NCI-H345 (cell line): ENCODE measurements at regions not wholly inside any gene's neighbourhood (a gene's known extent, or its start where the extent isn't known, plus 50 kb on each side); places are given as distances from the start of the nearest gene placed in this dataset.
"Not testable (repeated sequence)": the region's sequence is repeated elsewhere in the genome, so short reads cannot be mapped to it uniquely, and the experiment has no call there.

ENCODE experiments used
- DNase-seq: peaks from one replicate; lab custom pipeline; 2025; lab: John Stamatoyannopoulos, UW

DNA sequence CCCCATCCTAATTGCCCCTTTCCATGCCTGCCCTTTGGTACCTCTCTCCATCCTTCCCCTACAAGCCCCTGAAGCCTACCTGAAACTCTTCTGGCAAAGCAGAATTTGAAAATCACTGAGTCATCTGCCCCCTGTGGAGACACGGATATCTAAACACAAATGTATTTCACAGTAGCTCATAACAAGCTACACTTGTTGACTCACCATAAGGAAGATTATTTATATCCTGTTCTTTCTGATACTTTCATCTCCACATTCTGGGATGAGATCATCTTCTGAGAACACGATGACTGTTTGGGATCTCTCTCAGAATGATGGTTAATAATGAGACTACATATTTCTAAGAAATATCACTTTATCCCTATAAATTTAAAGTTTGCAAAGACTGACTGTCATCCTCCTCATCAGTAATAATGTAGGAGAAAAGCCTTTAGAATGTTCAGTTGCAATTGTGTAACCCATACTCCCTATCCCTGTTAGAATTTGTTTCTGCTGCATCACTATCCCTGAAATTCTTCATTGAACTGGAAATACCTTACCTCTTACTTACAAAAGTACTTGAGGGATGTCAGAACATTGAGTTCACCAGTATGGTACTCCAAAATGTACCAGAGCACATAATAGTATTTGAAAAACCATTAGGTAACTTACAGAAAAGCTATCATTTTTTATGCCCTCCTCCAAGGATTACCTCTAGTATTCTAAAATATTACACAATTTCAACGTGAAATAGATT lies 116.1 kb upstream of the IL12A start:
- no peak for DNase-seq

DNA sequence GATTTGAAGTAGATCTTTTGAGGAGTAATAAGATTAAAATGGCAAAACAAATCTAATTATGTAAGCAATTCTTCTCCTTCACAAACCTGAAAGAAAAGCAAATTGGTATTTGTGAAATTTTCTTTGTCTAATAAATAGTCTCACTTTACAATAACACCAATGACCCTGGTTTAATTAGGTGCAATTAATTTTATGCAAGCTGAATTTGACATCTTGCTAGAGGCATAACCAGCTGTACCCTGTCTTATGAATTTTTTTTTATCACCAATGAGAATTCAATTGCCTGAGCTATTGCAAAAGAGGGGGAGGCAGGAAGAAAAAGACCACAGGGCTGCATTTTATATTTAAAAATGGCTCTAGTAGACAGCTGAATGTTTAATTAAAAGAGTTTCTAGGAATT lies 113.5 kb upstream of the IL12A start:
- no peak for DNase-seq

DNA sequence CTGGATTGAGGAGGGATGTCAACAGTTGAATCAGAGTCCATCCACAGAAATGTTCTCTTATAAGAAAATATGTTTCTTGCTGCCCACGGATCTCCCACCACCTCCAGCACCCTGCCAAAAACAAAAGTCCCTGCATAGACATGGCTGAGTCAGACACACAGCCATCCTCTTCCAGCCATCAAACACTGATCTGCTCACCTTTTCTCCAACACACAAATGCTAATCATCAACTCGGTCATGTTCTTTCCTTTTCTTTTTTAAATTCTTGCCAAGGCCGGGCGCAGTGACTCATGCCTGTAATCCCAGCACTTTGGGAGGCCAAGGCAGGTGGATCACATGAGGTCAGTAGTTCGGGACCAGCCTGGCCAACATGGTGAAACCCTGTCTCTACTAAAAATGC lies 110.7 kb upstream of the IL12A start:
- DNase-seq: no peak

DNA sequence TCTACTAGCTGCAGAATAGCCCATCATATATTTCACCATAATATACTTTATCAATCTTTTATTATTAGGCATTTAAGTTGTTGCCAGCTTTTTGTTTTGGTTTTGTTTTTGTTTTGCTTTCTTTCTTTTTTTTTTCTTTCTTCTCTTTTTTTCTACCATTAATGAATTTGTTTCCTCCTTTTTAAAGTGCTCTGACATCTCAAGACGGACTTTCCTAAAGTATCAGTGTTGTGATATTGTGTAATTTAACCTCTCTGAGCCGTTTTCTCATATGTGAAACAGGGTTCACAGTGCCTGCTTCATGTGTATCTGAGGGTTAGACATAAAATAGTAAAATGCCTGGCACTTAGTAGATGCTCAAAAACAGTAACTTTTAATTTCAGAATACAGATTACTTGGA lies 109.5 kb upstream of the IL12A start:
- no peak for DNase-seq

DNA sequence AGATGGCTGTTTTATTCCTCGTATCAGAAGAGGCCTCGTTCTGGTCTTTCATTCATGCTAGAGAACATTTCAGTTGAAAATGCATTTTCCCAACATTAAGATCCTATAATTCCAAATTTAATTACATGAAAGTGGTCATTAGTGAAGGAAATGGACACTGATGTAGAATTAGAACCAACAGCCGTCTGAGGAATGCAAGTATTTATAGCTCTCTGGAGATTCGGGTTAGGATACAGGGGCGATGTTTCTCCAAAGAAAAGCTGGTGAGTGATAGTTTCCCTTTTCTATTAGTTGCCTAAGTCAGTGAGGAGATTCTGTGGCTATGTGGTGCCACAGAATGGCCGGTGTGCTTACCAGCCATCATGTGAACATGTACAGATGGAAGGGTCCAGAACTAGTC lies 109.0 kb upstream of the IL12A start:
- DNase-seq: no peak

DNA sequence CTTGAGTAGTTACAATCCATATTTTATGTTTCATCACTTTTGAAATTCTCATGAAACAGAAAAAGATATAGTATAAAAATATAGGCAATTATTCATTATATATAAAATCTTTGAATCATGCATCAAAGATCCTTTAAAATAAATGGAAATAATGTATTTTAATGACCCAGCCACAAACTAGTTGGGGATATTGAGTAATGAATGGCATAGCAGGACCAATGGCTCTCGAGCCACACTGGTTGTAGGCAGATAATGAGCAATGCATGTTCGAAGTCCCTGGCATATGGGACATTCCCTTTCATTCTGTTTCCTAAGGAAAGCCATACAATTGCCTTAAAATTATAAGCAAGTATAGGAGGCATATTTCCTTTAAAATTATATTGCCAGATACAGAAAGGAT lies 107.4 kb upstream of the IL12A start:
- no peak for DNase-seq

DNA sequence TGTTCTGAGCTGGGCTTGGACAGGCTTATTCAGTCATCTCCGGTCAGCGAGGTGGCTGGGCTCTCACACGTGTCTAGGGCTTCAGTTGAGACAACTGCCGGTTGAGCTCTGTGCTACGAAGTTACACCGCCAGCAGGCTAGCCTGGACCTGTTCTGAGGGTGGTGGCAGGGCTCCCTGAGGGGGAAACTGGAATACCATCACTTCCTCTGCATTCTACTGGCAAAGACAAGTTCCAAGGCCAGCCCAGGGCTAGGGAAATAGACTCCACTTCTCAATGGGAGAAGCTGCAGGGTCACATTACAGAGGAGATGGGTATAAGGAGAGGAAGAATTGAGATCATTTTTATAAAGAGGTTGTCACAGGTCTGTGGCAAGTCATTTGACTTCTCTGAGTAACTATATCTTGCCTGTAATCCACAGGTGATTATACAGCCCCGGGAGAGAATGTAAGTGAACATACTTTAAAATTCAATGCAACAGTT lies 106.8 kb upstream of the IL12A start:
- DNase-seq: no peak

DNA sequence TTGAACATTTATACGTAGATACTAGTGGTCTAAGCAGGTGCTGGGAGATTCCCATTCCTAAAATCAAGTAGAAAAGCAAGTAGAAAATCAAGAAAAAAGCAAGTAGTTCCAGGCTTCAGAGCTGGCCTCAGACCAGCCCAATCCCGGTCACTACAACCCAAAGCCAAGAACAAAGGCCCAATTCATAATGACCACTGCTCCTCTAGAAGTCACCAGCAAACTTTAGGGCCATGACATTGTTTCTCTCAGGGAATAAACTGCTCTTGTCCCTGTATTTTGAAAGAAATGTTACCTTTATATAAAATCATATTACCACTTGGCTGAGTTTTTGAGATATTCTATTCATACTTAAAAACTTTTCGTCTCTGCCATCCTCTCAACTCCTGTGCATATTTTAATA lies 106.3 kb upstream of the IL12A start:
- DNase-seq: no peak

DNA sequence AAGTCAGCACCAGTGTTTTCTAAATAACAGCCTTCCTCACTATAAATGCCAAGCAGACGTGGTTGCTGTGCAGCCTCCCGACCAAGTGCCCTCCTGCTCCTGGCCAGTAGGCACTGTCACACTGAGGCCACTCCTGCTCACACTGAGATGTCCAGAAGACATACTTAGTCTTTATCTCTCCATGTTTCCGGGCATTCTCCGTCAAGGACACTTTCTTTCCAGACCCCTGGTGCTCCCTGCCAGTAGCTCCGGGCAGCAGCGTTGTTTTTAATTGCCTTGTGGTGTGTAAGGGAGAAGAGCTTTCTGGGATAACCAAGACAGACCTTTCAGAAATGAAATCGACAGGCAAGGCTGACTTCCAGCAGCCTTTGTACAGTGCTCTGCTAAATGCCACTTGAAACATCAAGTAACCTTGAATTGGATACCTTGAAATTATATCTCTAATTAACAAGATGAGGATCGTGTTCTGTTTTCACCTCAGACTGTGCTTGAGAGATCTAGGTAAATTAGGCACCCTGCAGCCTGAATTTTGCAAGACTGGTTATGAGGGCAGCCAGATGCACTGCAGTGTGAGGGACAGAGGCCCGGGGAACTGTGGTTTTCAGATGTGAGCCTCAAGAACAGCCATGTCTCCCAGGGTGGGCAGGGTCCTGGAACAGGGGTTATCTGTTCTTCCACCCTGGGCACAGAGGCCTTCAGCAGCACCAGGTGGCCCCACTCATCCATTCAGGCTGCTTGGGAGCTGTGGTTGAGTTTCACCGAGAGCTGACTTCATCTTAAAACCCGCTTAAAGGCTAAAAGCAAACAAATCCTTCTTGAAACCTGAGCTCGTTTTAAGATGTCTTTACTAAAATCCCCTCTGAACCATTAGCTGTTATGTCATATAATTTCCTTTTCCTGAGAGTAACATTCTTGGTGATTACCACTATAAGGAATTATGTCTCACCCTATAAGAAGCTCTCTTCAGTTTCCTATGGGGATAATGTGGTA lies 105.5 kb upstream of the IL12A start:
- peak; percentile 20 for DNase-seq

DNA sequence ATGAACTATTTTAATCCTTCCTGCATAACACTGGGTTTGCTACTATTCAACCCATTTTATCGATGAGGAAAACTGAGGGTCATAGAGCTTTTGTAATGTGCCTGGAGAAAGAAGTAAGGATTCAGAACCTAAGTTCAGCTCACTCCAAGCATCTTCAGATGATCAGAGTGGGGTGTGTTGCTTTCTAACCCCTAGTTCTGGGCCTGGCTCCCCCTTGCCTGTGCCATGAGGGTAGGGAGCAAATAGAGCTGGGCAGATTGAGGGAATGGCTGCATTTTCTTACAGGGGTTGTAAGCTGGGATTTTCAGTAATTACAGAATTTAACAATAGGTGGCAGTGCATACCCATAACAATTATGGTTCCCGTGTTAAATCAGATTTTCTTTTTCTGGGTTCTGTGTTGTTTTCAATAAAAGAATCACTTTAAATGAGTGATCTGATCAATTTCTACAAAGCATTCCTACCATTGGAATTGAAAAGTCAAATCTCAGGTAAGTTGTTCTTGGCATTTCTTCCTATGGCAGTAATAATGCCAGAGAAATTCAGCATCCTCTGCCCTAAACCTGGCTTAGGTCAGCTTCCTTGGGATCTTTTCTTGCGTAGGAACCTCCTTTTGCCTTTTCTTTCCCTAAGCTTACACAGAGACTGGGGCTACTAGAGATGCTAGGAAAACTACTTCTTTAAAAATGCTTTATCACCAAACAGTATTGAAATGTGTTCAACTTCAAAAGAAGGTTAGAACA lies 103.8 kb upstream of the IL12A start:
- no peak for DNase-seq

DNA sequence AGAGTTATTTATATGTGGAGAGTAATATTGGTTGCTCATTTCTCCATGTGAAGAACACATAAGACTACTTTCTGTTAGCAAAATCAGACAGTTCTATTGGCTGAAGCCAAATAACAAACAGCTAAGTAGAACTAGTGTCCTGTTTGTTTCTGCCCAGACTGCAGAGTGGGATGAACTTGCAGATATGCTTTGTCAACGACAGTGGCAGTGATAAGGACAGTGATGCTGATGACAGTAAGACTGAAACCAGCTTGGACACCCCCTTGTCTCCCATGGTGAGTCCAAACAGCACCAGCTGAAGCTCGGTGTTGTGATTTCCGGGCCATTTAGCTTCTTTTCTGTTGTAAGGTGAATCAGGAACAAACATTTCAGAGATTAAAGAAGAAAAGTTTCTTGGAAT lies 102.6 kb upstream of the IL12A start:
- DNase-seq: no peak

DNA sequence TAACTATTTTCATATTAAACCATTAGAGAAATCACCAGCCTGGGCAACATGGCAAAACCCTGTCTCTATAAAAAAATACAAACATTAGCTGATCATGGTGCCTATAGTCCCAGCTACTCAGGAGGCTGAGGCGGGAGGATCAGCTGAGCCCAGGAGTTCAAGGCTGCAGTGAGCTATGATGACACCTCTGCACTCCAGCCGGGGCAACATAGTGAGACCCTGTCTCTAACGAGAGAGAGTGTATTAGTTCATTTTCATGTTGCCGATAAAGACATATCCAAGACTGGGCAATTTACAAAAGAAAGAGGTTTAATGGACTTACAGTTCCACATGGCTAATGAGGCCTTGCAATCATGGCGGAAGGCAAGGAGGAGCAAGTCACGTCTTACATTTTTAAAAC lies 102.1 kb upstream of the IL12A start:
- not testable (repeated sequence) for DNase-seq

DNA sequence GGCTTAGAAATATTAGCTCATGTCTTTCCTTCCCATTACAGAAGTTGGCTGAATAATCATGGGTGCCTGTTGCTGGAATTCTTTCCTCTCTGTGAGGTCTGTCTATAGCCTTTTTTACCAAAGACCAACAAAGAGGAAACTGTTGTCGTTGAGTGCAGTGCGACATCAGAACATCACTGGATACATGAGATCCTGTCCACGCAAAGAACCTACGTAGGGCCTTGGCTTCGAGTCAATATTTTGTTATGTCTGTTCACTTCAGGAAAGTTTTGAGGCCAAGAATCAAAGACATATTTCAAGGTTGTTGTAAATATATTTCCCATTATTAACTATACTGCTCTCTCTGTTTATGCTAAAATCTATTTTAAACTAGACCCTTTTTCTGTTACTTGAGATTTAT lies 101.5 kb upstream of the IL12A start:
- DNase-seq: no peak

DNA sequence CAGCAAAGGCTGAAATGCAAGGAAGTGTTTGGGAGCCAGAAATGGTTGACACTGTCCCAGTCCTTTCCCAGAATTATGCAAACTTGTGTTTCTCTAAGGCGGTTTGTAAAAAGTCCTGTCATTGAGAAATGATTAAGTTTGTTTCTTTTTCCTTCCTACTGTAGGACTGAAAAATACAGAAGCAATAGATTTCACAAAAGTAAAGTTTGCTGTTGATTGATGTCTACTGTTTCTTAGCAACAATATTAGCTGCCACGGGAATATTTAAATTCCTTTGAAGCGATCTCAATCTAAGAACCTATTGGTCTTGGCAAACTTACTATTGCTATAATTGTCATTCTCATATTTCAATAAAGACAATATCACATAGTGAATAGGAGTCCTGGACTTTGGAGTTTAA lies 100.7 kb upstream of the IL12A start:
- DNase-seq: no peak

DNA sequence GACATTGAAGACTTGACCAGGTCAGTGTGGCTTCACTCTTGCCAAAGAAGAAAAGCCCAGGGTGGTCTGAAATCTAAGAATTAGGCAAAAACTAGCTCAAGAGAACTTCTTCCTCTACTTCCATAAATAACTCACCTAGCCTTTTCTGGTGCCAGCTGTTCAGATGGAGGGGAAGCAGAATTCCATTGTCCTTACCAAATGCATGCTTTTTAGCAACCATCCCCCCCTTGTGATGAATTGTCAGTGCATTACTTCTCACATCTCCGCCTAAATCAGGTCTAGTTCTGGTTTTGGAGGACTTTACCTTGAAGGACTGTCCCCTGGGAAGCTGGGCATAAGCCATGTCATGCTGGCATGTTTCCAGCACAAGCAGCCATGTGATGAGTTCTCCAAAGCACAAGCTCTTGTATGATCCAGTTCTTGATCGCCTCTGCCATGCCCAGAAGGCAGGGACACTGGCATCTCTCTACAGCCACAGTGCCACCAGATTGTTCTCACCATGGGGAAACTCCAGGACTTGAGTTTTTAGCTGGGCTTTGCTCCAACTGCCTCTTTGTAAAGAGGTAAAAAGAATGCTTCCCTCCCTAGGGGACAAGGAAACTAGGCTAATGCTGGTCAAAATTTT lies 96.4 kb upstream of the IL12A start:
- peak; percentile 20 for DNase-seq

DNA sequence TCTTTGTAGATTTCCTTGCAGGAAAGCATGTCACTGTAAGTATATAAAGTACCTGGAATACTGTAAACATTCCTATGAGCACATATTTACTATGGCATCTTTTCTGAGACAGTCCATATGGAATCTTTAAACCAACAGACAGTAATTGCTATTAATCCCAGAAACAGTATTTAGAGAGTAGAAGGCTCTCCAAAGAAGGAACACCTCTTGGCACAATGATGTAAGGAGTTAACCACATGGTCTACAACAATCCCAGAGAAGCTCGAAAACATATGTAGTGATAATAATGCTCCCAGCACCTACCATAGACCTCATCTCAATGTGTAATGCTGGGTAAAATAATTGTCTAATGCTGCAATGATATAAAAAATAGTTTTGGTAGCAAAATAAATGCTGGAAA lies 95.8 kb upstream of the IL12A start:
- DNase-seq: no peak

DNA sequence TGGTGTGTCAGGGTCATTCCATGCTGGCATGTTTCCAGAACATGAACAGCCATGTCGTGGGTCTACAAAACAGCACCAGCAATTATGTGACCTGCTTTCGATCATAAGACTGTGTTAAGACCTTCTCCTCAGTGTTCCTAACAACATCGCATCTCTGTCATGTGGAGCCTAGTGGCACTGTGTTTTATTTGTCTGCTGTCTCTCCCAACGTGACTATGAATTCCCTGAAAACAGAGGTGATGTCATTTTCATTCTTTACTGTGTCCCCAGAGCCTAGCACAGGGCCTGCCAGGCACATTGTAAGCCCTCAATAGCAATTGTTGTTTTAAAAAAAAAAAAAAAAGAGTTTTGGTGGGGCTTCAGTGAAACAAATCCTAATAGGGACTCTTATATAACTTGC lies 94.2 kb upstream of the IL12A start:
- DNase-seq: no peak

DNA sequence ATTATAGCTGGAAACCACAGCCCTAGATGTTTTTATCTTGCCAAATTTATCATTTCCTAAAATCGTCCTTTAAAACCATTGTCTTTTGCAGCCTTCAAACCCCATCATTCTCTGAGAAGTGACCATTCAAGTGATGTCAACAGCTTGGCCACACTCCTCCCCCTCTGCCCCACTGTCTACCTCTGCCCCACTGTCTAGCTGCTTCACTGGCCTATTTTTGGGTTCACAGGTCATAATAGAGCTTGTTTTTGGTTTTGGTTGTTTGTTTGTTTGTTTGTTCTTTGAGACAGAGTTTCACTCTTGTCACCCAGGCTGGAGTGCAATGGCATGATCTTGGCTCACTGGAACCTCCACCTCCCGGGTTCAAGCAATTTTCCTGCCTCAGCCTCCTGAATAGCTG lies 93.2 kb upstream of the IL12A start:
- no peak for DNase-seq

DNA sequence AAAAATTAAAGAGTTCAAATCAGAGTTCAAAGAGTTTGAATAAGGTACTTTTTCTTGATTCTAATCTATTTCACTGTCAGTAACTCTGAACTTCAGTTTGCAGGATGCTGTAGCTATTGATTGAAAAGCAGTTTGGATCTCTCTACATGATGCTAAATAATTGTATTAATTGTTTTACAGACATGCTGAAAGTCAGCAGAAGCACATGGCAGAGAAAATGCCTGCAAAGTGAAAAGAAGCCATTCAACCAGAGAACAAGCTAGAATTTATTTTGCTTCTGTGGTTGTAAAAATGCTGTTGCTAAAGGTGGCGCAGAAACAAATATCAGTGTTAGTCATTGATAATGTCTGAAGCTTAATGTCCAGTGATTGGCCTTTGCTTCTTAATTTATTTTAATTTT lies 92.1 kb upstream of the IL12A start:
- DNase-seq: no peak

DNA sequence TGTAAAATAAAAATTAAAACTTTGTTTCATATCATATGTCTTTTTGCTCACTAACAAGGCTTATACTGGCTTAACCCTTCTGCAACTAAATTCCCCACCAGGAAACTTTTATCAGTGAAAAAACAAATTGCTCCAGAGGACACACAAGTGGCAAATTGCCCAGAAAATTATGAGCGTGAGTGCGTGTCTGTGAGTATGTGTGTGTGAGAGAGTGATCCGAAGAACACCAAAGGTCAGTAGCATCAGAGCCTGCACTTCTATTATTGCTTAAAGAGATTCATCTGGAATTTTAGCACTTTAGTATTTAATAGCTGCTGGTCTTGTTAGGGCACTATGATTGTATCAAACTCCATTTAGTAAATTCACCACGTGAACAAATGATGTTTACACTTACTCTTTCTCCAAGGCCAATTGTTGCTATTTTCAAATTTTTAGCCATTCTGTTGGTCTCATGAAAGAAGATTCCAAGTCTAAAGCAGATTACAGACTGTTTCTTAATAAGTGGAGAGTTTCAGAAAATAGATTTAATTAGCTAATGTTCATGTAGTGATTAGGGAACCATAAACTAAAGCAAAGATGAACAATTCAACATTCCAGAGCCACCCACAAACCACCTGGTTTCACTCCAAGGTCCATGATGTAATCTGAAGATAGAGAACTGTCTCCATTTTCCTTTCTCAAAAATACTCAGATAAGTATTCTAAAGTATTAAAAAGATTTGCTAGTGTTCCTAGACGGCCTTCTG lies 91.1 kb upstream of the IL12A start:
- DNase-seq: no peak

DNA sequence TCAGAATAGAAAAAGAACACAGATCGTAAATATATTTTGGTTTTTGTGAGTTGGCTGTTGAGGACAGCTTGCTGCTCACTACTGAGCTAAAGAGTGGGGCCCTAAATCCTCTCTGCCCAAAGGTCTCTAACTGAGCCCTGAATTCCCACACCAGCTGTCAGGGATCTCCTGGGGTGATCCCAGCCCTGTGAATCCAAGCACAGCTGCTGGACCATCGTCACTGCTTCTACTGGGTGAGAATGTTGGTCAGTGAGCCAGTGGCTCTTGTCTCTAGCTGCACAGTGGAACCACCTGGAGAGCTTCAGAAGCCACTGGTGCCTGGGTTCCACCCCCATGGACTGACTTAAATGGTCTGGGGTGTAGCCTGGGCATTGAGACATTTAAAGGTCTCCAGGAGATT lies 90.5 kb upstream of the IL12A start:
- DNase-seq: no peak
